Mucosa of descending colon (tissue), 3 donors: ENCODE measurements at regions not wholly inside any gene's neighbourhood (a gene's known extent, or its start where the extent isn't known, plus 50 kb on each side); places are given as distances from the start of the nearest gene placed in this dataset.
A peak's percentile ranks its signal among the peaks of the same experiment; 100 is the strongest.

Source experiments
- ATAC-seq: fragments of 200-7000 bp; cut with Tn5 transposase; one replicate; pipeline ENCODE4 v1.9.1; 2020; ENCODE audit warnings: mild to moderate bottlenecking, moderate library complexity
- DNase-seq, 3 donors: peaks; one replicate each; pipeline ENCODE4 v3.0.0-alpha.2; 2020
- H3K36me3 ChIP-seq: fragments of 200-600 bp; one replicate; pipeline ENCODE4 v1.8.0; 2021; ENCODE audit warnings: low read depth, mild to moderate bottlenecking
- H3K4me1 ChIP-seq: fragments of 200-600 bp; one replicate; pipeline ENCODE4 v1.8.0; 2021; ENCODE audit warnings: low read depth, mild to moderate bottlenecking
- H3K4me3 ChIP-seq: fragments of 200-600 bp; one replicate; pipeline ENCODE4 v1.8.0; 2021; ENCODE audit warnings: mild to moderate bottlenecking
- H3K9me3 ChIP-seq: fragments of 200-600 bp; one replicate; pipeline ENCODE4 v1.8.0; 2021; ENCODE audit warnings: mild to moderate bottlenecking
- CTCF ChIP-seq: fragments of 200-600 bp; IDR thresholded peaks from one replicate; pipeline ENCODE4 v1.8.0; 2022; ENCODE audit warnings: antibody characterized with exemption, mild to moderate bottlenecking
- intact Hi-C, 2 donors: fragments of 100-400 bp; cut with DNase I in 1 of 2; cut with micrococcal nuclease in 1 of 2; formaldehyde crosslinking; loops; one replicate each; pipeline versions ENCODE4 v1.11.0 to v1.11.1; 2022; cut with DNase I, micrococcal nuclease
- donor health status: DM: no; HTN: no; CAD: no; lungs with moderate emphysema.
- donor health status: DM: no; HTN: no; CAD: no.
- donor health status: DM: no; HTN: yes; CAD: no.

GRCh38 chr20:6685181-6685582, 82.3 kb upstream of the BMP2 start:
- DNase-seq (no peak), ATAC-seq (peak; percentile 54)
- no peaks in the 10 kb centered on the region for H3K9me3 ChIP-seq
- H3K4me3 ChIP-seq = no peak overlapping the region
- no peak for TF ChIP-seq CTCF
- H3K4me1 ChIP-seq = no peaks in the 10 kb centered on the region
- intact Hi-C loops = no loop called here
- H3K36me3 ChIP-seq = no peaks in the 10 kb centered on the region

GRCh38 chr20:6683021-6683977, 84.2 kb upstream of the BMP2 start:
- H3K4me3 ChIP-seq = no peak overlapping the region
- H3K9me3 ChIP-seq = no peaks in the 10 kb centered on the region
- H3K36me3 ChIP-seq = no peaks in the 10 kb centered on the region
- ATAC-seq (peak; percentile 64), DNase-seq (no peak)
- no peak for TF ChIP-seq CTCF
- H3K4me1 ChIP-seq = no peaks in the 10 kb centered on the region
- intact Hi-C loops = no loop called here

GRCh38 chr20:6680854-6681253, 86.6 kb upstream of the BMP2 start:
- Histone ChIP-seq H3K4me1 (no peaks in the 10 kb centered on the region), H3K9me3 (no peaks in the 10 kb centered on the region), H3K4me3 (no peak overlapping the region), H3K36me3 (no peaks in the 10 kb centered on the region)
- DNase-seq = no peak
- no peak for TF ChIP-seq CTCF
- ATAC-seq = peak; percentile 56
- intact Hi-C loops = no loop called here

DNA sequence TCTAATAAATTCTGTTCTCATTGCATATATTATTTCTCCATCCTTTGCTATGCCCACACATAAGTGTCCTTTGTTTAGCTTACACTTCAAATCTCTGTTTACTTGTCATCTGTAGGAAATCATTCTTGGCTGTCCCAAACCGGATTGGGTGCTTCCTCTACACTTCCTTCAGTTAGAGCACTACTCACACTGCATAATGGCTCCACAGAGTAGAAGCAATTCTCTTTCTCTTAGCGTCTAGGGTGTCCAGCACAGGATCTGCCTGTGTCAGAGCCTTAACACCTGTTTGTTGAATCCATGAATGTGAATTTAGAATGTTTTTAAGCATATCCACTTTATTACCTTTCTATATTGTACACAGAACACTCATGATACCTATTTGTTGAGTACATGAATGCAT, 87.0 kb upstream of the BMP2 start:
- DNase-seq (no peak), ATAC-seq (peak; percentile 56)
- intact Hi-C loops = no loop called here
- H3K4me1 ChIP-seq = no peaks in the 10 kb centered on the region
- no peaks in the 10 kb centered on the region for H3K36me3 ChIP-seq
- H3K4me3 ChIP-seq = no peak overlapping the region
- TF ChIP-seq CTCF = no peak
- H3K9me3 ChIP-seq = no peaks in the 10 kb centered on the region

- intact Hi-C loops = no loop called here
- Histone ChIP-seq H3K4me1 (no peaks in the 10 kb centered on the region), H3K9me3 (no peaks in the 10 kb centered on the region), H3K36me3 (no peaks in the 10 kb centered on the region), H3K4me3 (no peak overlapping the region)
- TF ChIP-seq CTCF = no peak
- DNase-seq (no peak), ATAC-seq (peak; percentile 19)
Measured at GRCh38 chr20:6679086-6679485, 88.4 kb upstream of the BMP2 start.
